ENCODE measurements at regions not wholly inside any gene's neighbourhood (a gene's known extent, or its start where the extent isn't known, plus 50 kb on each side); places are given as distances from the start of the nearest gene placed in this dataset.
A peak's percentile ranks its signal among the peaks of the same experiment; 100 is the strongest.
"Not testable (repeated sequence)": the region's sequence is repeated elsewhere in the genome, so short reads cannot be mapped to it uniquely, and the experiment has no call there.

DNA sequence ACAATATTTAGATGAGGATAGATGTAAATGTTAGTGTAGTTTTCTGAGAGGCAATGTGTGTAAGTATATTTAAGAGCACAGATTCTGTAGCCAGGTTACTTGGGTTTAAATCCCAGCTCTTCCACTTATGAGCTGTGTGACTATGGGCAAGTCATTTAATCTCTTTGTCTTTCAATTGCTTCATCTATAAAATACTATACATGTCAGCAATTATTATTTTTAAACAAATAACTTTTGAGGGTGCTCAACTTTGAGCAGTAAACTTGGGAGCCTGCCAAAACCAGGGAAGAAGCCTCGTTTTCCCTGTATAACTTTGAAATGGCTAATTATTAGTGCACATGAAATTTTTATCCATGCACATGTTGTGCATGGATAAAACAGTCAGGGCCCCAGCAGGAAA, 222.8 kb downstream of the FOXD2 start:
- no peak for DNase-seq (ENCODE audit: low read depth, low spot score)

DNA sequence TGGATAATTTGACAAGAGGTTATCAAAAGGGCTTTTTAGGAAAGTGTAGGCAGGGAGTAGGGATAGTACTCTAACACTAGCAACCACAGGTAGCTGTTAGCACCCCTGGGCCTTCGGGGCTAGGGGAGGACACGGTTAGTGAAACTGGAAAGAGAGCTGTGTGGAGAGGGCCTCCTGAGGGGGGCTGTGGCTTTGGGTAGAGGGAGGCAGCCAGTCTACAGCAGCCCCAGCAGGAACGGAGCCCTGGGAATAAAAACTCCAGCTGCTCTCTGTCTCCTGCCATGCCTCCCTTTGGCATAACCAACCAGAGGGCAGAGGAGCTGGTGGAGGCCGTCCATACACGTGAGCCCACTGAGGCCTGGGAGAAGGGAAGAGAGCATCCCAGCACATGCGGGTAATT, 223.2 kb downstream of the FOXD2 start:
- DNase-seq (ENCODE audit: low read depth, low spot score): no peak

DNA sequence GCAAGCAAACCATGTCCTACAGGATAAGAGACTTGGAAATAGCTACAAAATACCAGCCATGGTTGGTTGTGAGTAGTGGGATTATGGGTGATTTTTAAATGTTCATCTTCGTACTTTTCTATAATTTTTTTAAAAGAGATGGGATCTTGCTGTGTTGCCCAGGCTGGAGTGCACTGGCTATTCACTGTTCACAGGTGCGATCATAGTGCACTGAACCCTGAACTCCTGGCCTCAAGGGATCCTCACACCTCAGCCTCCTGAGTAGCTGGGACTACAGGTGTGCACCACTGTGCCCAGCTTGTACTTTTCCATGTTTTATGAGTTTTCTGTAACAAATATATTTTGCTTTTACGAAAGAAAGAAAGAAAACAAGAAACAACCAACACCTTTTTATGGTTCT, 224.2 kb downstream of the FOXD2 start:
- no peak for DNase-seq (ENCODE audit: low read depth, low spot score)

DNA sequence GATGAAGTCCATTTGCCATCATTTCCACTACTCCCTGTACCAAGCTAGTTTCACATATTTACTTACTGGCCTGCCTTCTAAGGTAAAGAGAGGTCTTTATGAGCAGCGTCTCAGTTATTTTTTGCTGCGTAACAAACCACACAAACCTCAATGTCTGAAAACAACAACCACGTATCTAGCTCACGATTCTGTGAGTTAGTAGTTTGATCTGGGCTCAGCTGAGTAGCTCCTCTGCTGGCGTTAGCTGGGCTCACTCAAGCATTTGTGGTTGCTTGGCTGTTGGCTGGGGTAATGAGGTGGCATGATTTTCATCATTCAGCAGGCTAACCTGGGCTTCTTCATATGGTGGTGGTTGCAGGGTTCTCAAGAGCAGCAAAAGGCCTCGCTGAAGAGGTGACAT, 225.4 kb downstream of the FOXD2 start:
- DNase-seq (ENCODE audit: low read depth, low spot score): peak; percentile 31

DNA sequence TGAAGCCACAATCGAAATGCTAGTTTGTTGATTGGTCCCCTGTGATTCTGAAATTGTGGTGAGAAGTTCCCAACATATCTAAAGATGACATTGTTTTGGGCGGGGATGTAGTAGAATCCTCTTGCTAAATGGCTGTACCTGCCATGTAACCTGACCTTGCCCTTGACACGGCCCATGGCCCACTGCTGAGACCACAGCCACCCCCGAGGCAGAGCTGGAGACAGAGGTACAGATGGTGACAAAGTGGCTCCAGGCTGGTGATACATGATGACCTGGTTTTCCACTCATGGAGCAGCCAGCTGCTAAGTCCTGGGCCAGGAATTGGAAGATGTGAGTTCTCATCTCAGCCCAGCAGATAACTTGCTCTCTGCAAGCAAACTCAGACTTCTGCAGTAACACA, 226.5 kb downstream of the FOXD2 start:
- no peak for DNase-seq (ENCODE audit: low read depth, low spot score)

DNA sequence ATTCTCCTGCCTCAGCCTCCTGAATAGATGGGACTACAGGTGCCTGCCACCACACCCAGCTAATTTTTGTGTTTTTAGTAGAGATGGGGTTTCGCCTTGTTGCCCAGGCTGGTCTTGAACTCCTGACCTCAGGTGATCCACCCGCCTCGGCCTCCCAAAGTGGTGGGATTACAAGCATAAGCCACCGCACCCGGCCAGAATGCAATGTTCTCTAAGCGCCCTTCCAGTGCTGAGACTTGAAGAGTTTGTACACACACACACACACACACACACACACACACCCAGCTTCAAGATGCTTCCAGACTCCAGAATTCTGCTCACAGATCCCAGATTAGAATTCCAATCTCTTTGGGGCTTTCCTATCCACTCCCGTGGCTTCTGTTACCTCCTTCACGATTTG, 227.1 kb downstream of the FOXD2 start:
- not testable (repeated sequence) for DNase-seq (ENCODE audit: low read depth, low spot score)

DNA sequence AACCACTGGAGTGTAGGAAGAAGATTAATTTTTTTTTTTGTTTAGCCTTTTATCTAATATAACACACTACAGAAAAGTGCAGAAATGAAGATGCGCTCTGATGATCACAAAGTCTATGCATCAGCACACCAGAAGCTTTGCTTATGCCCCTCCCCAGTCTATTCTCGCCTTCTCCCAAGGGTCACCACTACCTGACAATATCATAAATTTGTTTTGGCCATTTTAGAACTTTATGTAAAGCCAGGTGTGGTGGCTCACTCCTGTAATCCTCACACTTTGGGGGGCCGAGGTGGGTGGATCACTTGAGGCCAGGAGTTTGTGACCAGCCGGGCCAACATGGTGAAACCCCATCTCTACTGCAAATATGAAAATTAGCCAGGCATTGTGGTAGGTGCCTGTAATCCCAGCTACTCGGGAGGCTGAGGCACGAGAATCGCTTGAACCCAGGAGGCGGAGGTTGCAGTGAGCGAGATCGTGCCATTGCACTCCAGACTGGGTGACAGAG, 231.3 kb downstream of the FOXD2 start:
- no peak for DNase-seq (ENCODE audit: low read depth, low spot score)

DNA sequence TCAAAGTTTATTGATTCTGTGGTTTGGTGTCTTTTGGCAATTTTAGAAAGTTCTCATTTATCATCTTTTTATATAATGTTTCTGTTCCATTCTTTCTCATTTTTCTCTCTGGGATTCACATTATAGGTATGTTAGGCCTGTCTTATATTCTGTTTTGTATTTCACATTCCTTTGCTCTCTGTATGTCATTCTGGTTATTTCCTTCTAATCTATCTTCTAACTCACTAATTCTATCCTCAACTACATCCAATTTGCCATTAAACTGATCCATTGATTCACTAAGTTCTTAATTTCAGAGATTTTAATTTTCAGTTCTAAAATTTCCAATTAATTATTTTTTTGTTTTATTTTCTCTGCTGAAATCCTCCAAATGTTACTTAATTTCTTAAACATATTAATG, 234.8 kb downstream of the FOXD2 start:
- no peak for DNase-seq (ENCODE audit: low read depth, low spot score)

DNA sequence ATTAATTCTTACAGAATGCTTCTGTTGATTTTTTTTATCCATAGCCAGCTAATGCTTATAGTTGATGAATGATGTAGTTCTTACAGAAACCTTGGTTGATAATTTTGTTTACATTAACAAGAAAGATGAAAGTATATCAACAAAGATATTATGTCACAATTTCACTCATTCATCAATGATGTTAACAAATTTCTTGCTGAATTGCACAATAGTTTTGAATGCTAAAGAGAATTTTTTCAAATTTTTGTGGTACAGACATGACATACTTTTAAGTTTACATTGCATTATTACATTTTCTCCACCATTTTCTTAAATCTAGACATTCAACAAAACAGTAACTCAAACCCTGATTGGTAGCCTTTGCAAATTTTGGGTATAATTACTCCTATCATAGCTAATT, 236.3 kb downstream of the FOXD2 start:
- no peak for DNase-seq (ENCODE audit: low read depth, low spot score)

DNA sequence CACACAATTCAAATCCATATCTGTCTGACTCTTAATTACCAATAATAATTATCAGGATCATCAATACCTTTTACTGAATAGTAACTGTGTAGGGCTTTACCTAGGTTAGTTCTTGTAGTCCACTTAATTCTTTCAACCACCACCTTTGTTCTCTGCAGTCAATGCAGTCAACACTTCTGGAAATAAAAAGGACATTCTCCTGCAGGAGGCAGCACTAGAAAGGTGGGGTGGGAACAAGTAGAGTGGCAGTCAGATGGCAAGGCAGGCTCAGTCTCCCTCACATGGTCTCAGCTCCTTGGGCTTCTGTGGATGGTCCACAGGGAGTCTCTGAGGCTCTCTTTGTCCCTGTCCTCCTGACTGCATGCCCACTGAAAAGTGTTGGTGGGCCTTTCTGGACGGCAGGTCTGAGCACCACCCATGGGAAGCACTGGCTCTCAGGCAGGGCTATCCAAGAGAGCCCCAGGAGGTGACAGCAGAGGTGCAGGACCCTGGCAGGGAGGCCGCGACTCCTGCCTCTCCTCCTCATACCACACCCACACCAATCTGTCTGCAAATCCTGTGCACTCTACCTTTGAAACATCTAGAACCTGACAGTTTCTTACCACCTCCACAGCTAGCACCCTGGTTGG, 237.3 kb downstream of the FOXD2 start:
- no peak for DNase-seq (ENCODE audit: low read depth, low spot score)

DNA sequence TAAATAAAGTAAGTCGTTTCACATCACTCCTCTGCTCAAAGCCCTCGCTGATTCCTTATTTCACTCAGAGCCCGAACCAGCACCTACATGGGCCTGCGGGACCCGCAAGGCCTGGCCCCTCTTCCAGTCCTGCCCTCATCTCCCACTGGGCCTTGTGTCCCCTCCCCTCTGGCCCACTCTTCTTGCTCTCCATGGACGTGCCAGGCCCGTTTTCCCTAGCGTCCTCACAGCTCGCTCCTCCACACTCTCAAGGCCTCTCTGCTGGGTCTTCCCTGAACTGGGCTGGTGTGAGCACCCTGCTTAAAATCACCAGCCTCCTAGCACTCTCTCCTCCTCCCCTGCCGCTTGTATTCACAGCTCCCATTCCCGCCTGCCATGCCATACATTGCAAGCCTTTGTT, 237.9 kb downstream of the FOXD2 start:
- DNase-seq (ENCODE audit: low read depth, low spot score): no peak

DNA sequence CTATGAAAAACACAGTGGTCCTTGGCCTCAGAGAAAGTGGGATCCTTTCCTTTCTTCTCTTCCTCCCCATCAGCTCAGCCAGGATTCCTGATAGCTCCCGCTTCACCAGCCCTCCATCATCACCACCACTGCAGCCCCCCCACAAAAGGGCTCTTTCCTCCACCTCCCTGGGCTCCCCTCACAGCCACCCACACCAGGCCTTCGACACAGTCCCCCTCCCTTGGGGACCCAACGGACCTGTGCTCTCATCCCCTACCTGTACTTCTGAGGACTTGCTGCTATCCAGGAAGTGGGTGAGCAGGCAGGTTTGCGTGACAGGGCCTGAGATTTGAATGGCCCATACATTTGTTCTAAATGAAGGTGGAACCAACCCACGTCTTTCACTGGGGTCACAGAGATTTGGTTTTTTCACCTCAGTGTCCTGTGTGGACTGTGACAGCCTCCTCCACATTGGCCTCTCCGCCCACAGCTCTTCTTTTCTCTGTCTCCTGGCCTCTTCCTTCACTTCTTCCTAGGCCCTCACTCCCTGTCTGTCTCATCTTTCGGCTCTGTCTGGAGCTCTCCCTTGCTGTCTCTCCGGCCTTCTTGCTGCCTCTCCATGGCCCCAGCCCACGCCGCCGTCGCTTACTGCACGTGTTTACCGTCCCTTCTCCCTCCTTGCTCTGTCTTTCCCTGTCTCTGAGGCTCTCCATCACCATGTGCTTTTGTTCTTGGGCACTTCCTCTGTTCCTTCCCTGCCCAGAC, 238.6 kb downstream of the FOXD2 start:
- DNase-seq (ENCODE audit: low read depth, low spot score): no peak

DNA sequence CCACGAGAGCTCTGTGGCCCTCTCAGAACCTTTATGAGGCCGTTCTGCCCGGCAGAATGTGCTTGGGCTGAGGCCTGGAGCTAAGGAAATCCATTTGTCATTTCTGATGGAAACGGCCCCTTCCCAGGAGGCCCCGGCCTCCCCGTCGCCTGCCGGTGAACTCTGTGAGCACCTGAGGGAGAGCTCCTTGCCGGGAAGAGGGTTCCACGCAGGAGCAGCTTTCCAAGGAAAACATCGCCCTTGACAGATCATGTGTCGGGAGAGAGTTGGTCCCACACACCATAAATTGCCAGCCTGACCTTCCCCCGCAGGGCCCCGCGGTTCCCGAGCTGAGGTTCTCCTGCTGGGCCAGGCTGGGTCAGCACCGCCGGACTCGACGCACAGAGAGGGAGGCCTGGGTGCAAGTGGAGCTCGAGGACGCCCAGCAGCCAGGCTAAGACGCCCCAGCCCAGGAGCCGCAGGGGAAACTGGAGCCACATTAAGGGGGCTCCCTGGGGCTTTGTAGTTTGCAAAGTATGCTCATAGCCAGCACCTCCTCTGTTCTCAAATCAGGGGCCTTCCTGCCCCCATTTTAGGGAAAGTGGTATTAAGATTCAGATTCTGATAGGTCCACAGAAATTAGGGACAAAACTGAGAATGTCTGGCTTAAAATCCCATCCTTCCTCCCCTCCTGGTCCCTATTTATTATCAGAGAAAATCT, 239.5 kb downstream of the FOXD2 start:
- DNase-seq (ENCODE audit: low read depth, low spot score): no peak

DNA sequence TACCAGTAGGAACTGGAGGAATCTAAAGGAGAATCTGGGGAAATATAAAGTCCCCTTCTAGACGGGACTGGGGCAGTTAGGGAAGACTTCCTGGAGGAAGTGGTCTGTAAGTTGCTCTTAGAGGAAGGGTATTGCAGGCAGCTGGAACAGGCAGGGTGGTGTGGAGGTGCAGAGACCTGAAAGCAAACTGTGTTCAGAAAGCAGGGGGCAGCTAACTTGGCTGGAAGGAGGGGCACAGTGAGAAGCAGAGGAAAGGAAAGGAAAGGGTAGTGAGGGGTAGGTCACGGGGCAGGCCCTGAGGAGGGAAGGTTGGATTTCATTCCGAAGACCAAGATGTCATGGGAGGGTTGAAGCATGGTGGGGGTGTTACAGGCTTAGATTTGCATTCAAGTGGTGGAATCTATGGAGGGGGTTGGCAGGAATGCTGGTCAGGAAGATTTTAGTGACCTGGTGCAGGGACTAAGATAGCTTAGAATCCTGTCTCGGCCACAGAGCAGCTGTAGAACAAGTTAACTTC, 240.7 kb downstream of the FOXD2 start:
- no peak for DNase-seq (ENCODE audit: low read depth, low spot score)

DNA sequence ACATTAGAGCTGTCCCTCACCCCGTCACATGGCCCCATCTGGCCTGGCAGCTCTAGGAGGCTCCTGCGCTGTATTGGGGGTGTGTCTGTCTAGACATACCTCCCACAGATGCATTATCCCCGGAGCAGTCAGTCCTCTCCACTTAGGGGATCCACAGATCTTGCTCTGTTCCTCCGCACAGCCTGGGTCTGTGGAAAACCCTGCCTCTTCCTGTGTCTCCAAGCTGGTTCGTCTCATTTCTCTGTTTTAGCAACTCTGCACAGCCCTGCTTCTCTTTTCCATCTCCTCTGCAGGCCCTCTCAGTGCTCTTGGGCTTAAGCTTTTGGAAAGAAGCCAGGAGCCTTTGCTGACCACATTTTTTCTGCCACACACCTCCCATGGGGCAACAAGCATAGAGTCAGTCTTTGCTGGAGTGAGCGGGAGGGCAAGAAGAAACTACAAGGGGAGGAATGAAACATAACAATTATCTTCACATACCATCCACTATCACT, 241.5 kb downstream of the FOXD2 start:
- peak; percentile 41 for DNase-seq (ENCODE audit: low read depth, low spot score)

DNA sequence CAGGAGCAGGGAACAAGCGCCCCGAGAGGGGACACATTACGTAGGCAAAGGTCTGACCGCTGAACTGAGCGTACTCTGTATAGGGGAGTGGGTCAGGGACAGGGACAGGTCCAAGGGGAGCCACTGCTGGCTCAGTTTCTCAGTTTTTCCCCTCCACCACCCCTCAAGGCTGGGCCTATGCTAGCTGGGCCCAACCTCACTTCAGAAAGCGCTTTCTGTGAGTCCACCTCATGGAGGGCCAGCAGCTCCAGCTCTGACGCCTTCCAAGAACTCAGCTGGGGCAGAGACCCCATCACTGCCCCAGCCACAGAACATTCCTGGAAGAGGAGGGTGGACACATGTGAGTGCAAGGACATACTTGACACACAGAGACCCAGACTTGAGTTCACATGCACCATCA, 242.0 kb downstream of the FOXD2 start:
- DNase-seq (ENCODE audit: low read depth, low spot score): no peak

DNA sequence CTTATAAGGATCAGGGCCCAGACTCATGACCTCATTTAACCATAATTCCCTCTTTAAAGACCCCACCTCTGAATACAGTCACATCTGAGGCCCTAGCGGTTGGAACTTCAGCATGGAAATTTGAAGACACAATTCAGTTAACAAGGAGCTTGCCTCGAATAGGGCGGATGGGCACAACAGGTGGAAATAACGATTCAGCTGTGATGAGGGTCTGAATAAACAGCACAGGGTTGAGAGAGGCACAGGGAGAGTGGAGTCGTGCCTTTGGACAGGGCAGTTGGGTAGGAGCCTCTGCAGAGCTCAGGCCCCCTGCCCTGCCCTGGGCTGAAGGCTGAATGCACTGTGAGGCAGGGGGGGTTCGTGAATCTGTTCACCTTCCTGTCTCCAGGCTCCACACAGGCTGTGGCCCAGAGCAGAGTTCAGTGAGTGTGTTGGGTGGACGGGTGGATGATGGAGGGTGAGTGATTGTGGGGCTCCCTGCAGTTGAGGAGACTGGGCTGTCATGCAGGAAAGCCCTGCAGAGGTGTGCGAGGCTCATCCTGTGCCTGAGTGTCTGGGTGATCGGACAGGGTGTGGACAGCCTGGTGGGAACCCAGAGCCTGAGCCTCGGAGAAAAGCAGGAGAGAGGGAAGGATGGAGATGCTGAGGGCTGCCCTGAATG, 243.1 kb downstream of the FOXD2 start:
- no peak for DNase-seq (ENCODE audit: low read depth, low spot score)

DNA sequence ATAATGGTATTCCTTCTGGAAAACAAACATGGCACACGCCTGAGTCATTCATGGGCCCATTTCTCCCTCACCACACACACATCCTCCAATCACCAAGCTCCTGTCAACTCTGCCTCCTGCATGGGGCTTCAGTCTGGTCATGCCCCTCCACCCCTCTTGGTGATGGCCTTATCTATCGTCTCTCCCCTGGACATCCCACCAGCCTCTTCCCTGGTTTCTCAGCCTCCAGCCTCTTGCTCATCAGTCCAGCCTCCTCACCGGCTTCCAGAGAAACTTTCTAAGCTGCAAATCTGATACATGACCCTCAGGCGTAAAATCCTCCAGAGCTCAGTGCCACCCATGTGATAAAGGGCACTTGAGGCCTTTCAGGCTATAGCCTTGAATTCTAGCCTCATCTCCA, 243.9 kb downstream of the FOXD2 start:
- DNase-seq (ENCODE audit: low read depth, low spot score): no peak

DNA sequence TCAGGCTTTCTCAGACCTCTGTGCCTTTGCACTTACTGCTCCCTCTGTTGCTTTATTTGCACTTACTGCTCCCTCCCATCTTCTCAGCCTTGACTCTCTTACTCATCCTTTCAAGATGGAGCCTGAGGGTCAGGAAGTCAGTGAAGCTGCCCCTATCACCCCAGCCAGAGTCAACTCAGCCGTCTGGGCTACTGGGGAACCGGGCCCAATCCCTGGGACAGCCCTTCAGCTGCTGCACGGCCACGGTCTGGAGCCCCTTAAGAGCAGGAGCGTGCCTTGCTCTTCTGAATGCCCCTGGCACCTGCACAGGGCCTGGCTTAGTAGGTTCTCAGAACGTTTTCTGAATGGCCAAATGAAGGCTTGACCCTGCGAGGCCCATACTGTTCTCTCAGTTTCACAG, 244.4 kb downstream of the FOXD2 start:
- DNase-seq (ENCODE audit: low read depth, low spot score): no peak

DNA sequence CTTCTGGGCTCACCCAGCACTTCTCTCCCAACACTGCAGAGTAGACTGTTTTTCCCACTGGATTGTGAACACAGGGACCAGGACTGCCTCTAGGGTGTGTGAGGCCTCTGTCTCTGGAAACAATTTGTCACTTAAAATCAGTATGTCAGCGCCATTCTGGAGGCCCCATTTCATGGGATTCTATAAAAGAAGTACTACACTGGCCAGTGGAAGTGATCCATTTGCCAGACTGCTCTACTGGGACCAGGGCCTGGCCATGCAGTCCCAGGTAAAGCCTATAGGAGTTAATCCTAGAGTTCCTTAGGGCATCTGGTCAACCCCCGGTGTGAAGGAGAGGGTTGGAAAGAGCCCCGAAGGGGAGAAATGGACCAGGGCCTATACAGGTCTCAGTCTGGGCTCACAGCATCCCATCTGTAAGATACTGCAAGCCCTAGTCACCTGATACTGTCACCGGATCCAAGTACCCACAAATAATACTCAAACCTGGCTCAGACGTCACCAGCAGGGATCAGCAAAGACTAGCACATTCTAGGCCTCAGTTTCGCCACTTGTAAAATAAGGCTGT, 245.0 kb downstream of the FOXD2 start:
- no peak for DNase-seq (ENCODE audit: low read depth, low spot score)

DNA sequence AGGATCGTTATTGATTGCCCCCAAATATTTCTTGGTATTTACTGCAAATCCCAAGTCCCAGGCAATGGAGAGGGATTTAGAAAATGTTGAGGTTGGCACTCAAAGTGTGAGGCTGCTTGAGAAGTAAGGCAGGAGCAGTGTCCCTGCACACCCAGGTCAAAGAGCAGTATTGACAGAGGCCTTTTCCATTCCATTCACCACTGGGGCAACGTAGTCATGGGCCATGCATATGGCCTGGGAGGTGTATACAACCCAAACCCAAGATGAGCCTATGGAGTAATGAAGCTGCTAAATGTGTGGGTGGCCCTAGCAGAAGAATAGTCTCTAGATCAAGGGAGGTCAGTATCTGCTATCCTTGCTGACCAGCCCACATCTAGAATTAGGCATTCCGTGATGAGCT, 245.6 kb downstream of the FOXD2 start:
- no peak for DNase-seq (ENCODE audit: low read depth, low spot score)

DNA sequence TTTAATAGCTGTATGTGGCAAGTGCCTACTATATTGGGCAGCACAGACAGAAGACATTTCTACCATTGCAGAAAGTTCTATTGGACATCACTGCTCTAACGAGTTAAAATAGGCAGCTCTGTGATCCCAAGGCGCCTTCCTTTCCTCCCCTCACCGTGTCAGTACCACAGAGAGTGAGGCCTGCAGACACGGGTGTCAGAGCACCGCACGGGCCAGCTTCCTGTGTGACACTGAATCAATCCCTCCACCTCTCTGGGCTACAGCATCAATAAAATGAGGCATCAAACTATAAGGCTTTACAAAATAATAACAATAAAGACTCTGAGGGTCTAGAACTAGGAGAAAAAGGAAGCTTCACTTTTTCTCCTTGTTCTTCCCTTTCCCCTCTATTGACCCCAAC, 246.7 kb downstream of the FOXD2 start:
- DNase-seq (ENCODE audit: low read depth, low spot score): no peak
